HT-29 (cell line): ENCODE measurements at regions not wholly inside any gene's neighbourhood (a gene's known extent, or its start where the extent isn't known, plus 50 kb on each side); places are given as distances from the start of the nearest gene placed in this dataset.

Experiments used
- DNase-seq: peaks from one replicate; pipeline ENCODE4 v3.0.0-alpha.2; 2015; ENCODE audit warnings: low spot score

DNA sequence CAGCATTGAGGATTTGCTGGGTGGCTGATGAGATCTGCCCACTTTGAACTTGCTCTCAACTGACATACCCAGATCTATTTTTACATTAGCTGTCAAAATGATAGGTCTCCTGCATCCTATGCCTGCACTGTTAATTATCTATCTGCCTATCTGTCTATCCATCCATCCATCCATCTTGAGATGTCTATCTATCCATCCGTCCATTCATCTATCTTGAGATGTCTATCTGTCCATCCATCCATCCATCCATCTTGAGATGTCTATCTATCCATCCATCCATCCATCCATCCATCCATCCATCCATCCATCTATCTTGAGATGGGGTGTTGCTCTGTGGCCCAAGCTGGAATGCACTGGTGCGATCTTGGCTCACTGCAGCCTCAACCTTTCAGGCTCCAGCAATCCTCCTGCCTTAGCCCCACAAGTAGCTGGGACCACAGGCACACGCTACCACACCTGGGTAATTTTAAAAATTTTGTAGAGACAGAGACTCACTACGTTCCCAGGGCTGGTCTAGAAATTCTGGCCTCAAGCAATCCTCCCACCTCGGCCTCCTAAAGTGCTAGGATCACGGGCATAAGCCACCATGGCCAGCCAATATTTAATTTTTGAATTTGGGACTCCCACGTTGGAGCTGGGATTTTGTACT, 159.4 kb upstream of the NSMCE3 start:
- no peak for DNase-seq

- DNase-seq: no peak
Measured at GRCh38 chr15:29425864-29426263, 156.2 kb upstream of the NSMCE3 start.

- DNase-seq: peak; percentile 11
Measured at GRCh38 chr15:29424118-29424517, 154.5 kb upstream of the NSMCE3 start.

DNA sequence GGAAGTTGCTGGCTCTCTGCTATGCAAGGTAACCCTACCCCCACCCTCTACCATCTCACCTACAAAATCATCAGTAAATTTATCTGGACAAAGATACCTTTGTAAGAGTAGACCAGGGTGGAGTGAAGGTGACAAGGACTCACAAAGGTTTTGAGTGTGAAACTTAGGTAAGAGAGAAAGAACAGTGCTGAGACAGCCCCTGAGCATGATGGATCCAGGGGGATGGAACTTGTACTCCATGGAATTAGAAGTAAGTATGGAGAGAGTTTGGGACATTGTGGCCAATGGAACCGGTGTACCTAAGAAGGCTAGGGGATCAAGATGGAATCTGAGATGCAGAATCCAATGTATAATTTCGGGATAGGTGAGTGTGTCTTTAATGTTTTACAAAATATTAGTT, 153.0 kb upstream of the NSMCE3 start:
- no peak for DNase-seq

GRCh38 chr15:29420188-29420587, 150.6 kb upstream of the NSMCE3 start:
- DNase-seq: no peak

GRCh38 chr15:29418931-29419330, 149.3 kb upstream of the NSMCE3 start:
- DNase-seq: no peak

DNA sequence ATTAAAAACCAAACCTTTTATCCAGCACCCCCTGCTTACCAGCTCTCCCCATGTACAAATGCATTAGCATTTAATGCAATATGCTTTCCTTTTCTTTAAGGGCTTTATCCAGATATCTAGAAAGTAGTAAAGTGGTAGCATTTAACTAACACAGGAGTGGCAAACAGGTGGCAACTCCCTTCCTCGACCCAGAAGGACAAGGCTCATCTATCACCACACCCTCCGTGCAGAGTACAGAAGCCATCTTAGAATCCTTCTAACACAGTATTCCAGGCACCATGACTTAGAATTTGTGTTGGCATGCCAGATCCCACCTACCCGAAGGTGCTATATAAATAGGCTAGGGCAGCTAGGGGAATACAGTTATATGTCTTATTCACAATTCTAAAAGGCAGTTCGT, 148.6 kb upstream of the NSMCE3 start:
- DNase-seq: no peak

GRCh38 chr15:29411299-29411698, 141.7 kb upstream of the NSMCE3 start:
- DNase-seq: no peak

- no peak for DNase-seq
Measured at GRCh38 chr15:29410338-29410737, 140.7 kb upstream of the NSMCE3 start.

DNA sequence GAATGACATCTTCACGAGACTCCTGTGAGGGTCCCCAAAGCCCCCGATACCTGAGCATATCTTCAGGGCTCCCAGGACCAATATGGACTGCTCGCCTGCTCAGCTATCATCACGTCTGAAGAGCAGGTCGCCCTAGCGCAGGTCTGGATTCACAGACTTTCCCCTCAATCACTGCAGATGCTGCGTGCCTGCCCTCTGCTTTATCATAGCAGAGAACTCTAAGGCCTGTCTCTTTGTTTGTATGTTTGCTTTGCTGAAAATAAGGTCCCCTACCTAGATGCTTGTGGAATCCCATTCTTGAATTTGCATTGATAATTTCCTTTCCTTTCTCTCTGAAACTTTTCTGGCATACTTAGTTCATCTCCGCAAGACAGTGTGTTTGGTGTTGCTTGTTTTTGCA, 140.3 kb upstream of the NSMCE3 start:
- DNase-seq: no peak

GRCh38 chr15:29405564-29405963, 135.9 kb upstream of the NSMCE3 start:
- no peak for DNase-seq

DNA sequence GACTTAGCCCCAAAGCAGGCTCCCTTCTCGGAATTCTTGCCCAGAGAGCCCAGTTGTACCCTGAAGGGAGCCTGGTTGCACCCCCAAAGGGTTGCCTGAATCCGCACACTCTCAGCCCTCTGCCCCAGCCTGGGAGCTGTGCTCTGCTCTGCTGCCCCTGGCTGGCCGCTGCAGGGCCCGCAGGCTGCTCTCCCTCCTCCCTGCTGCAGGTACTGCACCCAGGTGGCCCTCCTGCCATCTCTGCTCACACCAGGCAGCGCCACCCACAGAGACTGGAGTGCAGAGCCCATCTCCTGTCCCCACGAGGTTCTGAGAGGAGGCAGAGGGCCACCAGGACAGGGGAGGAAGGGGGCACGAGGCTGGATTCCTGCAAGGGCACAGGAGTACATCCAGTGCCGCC, 134.2 kb upstream of the NSMCE3 start:
- DNase-seq: peak; percentile 40

DNA sequence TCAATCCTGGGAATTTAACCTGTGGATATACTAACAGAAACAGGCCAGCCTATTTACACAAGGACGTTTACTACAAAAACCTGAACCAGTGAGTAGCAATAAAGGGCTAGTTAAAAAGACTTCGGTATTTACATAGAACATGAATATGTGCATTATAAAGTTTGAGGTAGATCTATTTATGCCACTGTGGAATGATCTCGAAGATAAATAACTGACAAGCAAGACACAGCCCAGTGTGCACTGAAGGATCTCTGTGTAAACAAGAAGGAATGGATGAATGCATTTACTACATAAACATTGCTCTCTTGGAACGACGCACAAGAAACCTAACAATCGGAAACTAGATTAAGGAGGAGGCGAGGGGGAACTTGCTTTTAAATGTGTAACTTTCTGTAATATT, 132.0 kb upstream of the NSMCE3 start:
- no peak for DNase-seq

DNA sequence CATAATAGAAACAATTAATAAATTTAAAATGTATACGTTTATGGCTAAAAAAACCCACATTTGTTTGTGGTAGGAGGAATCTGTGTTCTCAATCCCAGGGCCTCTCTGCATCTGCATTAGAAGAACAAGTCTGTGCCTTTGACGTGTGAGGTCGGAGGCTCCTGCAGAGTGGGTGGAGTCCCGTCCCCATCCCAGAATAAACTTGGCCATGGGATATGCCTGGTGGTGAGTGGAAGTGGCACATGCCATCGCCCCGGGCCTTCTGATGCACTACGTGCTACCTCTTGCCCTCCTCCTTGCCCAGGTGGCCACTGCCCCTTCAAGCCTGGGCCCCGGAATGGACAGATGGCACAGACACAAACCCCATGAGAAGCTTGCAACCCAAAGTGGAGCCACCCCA, 131.1 kb upstream of the NSMCE3 start:
- DNase-seq: no peak

GRCh38 chr15:29398907-29399306, 129.3 kb upstream of the NSMCE3 start:
- no peak for DNase-seq

DNA sequence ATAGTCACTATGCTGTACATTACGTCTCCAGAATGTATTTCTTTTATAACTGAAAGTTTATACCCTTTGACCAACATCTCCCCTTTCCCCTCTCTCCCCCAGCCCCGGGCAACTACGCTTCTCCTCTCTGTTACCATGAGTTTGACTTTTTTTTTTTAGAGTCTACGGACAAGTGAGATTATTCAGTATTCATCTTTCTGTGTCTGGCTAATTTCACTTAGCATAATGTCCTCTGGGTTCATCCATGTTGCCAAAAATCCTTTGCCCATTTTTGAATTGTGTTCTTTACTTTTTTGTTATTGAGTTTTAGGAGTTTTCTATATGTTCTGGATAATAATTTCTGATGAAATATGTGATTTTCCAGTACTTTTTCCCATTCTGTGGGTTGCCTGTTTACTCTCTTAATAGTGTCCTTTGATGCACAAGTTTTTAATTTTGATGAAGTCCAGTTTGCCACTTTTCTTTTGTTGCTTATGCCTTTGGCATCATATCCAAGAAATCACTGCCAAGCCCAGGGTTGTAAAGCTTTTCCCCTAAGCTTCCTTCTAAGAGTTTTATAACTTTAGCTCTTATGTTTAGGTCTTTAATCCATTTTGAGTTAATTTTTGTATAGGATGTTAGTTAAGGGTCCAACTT, 126.7 kb upstream of the NSMCE3 start:
- DNase-seq: no peak

- DNase-seq: no peak
Measured at GRCh38 chr15:29393443-29393842, 123.8 kb upstream of the NSMCE3 start.

GRCh38 chr15:29392358-29392757, 122.7 kb upstream of the NSMCE3 start:
- no peak for DNase-seq

- DNase-seq: no peak
Measured at GRCh38 chr15:29390051-29390450, 120.4 kb upstream of the NSMCE3 start.

DNA sequence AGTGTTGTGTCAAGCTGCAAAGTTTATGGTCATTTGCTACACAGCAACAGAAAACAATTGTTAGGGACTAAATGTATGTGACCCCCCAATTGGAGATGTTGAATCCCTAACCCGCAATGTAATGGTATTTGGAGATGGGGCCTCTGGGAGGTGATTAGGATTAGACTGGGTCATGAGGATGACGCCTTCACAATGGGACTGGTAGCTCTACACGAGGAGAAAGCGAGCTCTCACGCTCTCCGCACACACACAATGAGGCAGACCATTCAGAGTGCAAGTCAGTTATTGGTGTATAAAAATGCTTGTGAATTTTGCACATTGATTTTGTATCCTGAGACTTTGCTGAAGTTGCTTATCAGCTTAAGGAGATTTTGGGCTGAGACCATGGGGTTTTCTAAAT, 116.9 kb upstream of the NSMCE3 start:
- DNase-seq: no peak

GRCh38 chr15:29383367-29383766, 113.7 kb upstream of the NSMCE3 start:
- no peak for DNase-seq

GRCh38 chr15:29382862-29383261, 113.2 kb upstream of the NSMCE3 start:
- no peak for DNase-seq

GRCh38 chr15:29380466-29380865, 110.8 kb upstream of the NSMCE3 start:
- DNase-seq: no peak

- no peak for DNase-seq
Measured at GRCh38 chr15:29379647-29380046, 110.0 kb upstream of the NSMCE3 start.
